ENCODE measurements at regions not wholly inside any gene's neighbourhood (a gene's known extent, or its start where the extent isn't known, plus 50 kb on each side); places are given as distances from the start of the nearest gene placed in this dataset.

- no peak overlapping the region for H3K27ac ChIP-seq (ENCODE audit: low read length)
- Mint-ChIP-seq H3K36me3 (no peaks in the 10 kb centered on the region), H3K4me3 (no peak overlapping the region), H3K27me3 (ENCODE audit: low read depth in 2 of 2) (no peaks in the 10 kb centered on the region), H3K9me3 (peaks cover 3 to 6% of the 10 kb centered on the region in 2 donors), H3K27ac (no peak overlapping the region), H3K4me1 (no peaks in the 10 kb centered on the region)
- no peaks in the 10 kb centered on the region for H3K36me3 ChIP-seq (ENCODE audit: control insufficient read depth, insufficient read depth, low read length)
- no peak for DNase-seq
- H3K4me3 ChIP-seq (ENCODE audit: low read length), result no peak overlapping the region
- no peaks in the 10 kb centered on the region for H3K4me1 ChIP-seq (ENCODE audit: control insufficient read depth, insufficient read depth, low read length)
- no peak for ATAC-seq
- no peaks in the 10 kb centered on the region for H3K27me3 ChIP-seq (ENCODE audit: control insufficient read depth, insufficient read depth, low read length)
- intact Hi-C loops (cut with micrococcal nuclease), result no loop called here
- no peaks in the 10 kb centered on the region for H3K9me3 ChIP-seq (ENCODE audit: control insufficient read depth, insufficient read depth, low read length)
- WGBS (ENCODE audit: insufficient coverage), result 89% methylated on average over 10 of the region's 11 CpGs
- TF ChIP-seq, protein P1, sequence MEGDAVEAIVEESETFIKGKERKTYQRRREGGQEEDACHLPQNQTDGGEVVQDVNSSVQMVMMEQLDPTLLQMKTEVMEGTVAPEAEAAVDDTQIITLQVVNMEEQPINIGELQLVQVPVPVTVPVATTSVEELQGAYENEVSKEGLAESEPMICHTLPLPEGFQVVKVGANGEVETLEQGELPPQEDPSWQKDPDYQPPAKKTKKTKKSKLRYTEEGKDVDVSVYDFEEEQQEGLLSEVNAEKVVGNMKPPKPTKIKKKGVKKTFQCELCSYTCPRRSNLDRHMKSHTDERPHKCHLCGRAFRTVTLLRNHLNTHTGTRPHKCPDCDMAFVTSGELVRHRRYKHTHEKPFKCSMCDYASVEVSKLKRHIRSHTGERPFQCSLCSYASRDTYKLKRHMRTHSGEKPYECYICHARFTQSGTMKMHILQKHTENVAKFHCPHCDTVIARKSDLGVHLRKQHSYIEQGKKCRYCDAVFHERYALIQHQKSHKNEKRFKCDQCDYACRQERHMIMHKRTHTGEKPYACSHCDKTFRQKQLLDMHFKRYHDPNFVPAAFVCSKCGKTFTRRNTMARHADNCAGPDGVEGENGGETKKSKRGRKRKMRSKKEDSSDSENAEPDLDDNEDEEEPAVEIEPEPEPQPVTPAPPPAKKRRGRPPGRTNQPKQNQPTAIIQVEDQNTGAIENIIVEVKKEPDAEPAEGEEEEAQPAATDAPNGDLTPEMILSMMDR (IDR thresholded peaks at IDR 0.05), result no peak
Observed at GRCh38 chr4:35300996-35301774, 943.1 kb downstream of the ARAP2 start.

- intact Hi-C loops (cut with micrococcal nuclease), result no loop called here
- no peaks in the 10 kb centered on the region for H3K4me1 Mint-ChIP-seq
- TF ChIP-seq, protein P1 (IDR thresholded peaks at IDR 0.05), result no peak
- no peak overlapping the region for H3K4me3 Mint-ChIP-seq
- peaks cover 12 to 18% of the 10 kb centered on the region in 2 donors for H3K9me3 Mint-ChIP-seq
- ATAC-seq, result no peak
- H3K9me3 ChIP-seq (ENCODE audit: control insufficient read depth, insufficient read depth, low read length), result no peaks in the 10 kb centered on the region
- no peak overlapping the region for H3K27ac ChIP-seq (ENCODE audit: low read length)
- H3K36me3 Mint-ChIP-seq, result no peaks in the 10 kb centered on the region
- no peak for DNase-seq
- H3K4me1 ChIP-seq (ENCODE audit: control insufficient read depth, insufficient read depth, low read length), result no peaks in the 10 kb centered on the region
- H3K27me3 Mint-ChIP-seq (ENCODE audit: low read depth in 2 of 2), result no peaks in the 10 kb centered on the region
- no peak overlapping the region for H3K27ac Mint-ChIP-seq
- no peaks in the 10 kb centered on the region for H3K27me3 ChIP-seq (ENCODE audit: control insufficient read depth, insufficient read depth, low read length)
- H3K4me3 ChIP-seq (ENCODE audit: low read length), result no peak overlapping the region
- H3K36me3 ChIP-seq (ENCODE audit: control insufficient read depth, insufficient read depth, low read length), result no peaks in the 10 kb centered on the region
Observed at GRCh38 chr4:35315419-35315818, 928.9 kb downstream of the ARAP2 start.

- 83% methylated on average over 2 of the region's 5 CpGs for WGBS (ENCODE audit: insufficient coverage)
- H3K9me3 Mint-ChIP-seq, result peaks cover 5 to 10% of the 10 kb centered on the region in 2 donors
Observed at GRCh38 chr4:35325908-35326453, 918.3 kb downstream of the ARAP2 start.

More at GRCh38 chr4:35325908-35326453, 918.3 kb downstream of the ARAP2 start:
- Histone ChIP-seq H3K4me1 (ENCODE audit: control insufficient read depth, insufficient read depth, low read length) (no peaks in the 10 kb centered on the region), H3K4me3 (ENCODE audit: low read length) (no peak overlapping the region), H3K27me3 (ENCODE audit: control insufficient read depth, insufficient read depth, low read length) (no peaks in the 10 kb centered on the region), H3K27ac (ENCODE audit: low read length) (no peak overlapping the region), H3K36me3 (ENCODE audit: control insufficient read depth, insufficient read depth, low read length) (no peaks in the 10 kb centered on the region), H3K9me3 (ENCODE audit: control insufficient read depth, insufficient read depth, low read length) (no peaks in the 10 kb centered on the region)
- ATAC-seq (no peak), DNase-seq (no peak)
- Mint-ChIP-seq H3K27me3 (ENCODE audit: low read depth in 2 of 2) (no peaks in the 10 kb centered on the region), H3K4me1 (no peaks in the 10 kb centered on the region), H3K27ac (no peak overlapping the region), H3K36me3 (no peaks in the 10 kb centered on the region), H3K4me3 (no peak overlapping the region)
- TF ChIP-seq, protein P1 (IDR thresholded peaks at IDR 0.05), result no peak
- intact Hi-C loops (cut with micrococcal nuclease), result no loop called here

Measured in natural killer cell (primary cell).